ENCODE measurements at regions not wholly inside any gene's neighbourhood (a gene's known extent, or its start where the extent isn't known, plus 50 kb on each side); places are given as distances from the start of the nearest gene placed in this dataset.

DNA sequence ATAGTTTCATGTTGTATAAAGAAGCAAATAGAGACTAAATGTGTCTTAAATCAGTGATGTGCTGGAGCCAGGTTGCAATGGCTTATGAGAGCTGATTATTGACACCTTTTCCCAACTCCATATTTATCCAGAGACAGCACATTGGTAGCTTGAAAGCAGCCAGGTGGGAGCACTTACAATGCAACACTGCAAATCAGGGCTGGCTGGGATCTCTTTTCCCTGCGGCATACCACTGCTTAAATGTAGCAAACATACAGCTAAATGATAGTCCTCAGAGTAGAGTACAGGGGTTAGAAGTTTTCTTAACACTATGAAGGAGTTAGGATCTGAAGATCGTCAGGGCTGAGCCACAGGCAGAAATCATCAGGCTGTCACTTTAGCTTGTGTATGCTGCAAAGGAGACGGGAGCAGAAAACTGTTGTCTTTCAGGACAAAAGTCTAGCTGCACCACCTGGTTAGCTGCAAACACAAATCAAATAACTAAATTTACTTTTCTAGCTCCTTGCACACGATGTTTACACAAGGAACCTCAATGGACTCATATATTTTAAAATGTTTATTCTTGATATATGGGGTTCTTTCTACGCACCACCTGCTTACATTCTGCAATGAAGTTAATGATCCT is 527.3 kb downstream of the TLL1 start:
- H3K27ac ChIP-seq: no peak overlapping the region
- H3K9ac ChIP-seq (ENCODE audit: insufficient read length): no peak overlapping the region
- no peak for DNase-seq (ENCODE audit: low read depth, low spot score)
- TF ChIP-seq EZH2 (IDR thresholded peaks at IDR 0.05) (no peak), FOXP2 (optimal IDR thresholded peaks at IDR 0.05; ENCODE audit: control extremely low read depth, extremely low read length, insufficient read depth) (no peak), POLR2AphosphoS5 (IDR thresholded peaks at IDR 0.05; ENCODE audit: borderline replicate concordance, low read depth, low read length) (no peak)
- H3K36me3 ChIP-seq (ENCODE audit: insufficient read depth, low read length): no peaks in the 10 kb centered on the region
- no peak overlapping the region for H3K4me3 ChIP-seq
- no peaks in the 10 kb centered on the region for H3K9me3 ChIP-seq (ENCODE audit: low read depth, low read length)

DNA sequence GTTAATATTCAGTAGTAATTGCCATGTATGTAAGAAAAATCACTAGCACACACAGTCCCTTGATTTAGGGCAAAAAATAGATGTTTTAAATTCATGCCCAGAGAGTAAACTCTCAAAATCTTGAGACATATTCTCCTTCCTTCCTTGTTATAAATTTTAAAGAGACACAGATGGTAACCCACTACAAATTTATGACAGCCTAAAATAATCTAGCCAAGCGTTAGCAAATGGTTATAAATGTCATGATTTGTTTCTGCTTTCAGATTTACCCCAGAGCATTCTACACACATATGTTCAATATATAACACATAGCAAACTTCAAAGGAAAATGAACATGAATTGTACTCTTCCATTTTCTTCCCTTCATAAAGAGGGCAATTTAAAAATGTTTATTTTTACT is 540.3 kb downstream of the TLL1 start:
- Histone ChIP-seq H3K27ac (no peak overlapping the region), H3K36me3 (ENCODE audit: insufficient read depth, low read length) (no peaks in the 10 kb centered on the region), H3K4me3 (no peak overlapping the region), H3K9me3 (ENCODE audit: low read depth, low read length) (no peaks in the 10 kb centered on the region), H3K9ac (ENCODE audit: insufficient read length) (no peak overlapping the region)
- TF ChIP-seq POLR2AphosphoS5 (IDR thresholded peaks at IDR 0.05; ENCODE audit: borderline replicate concordance, low read depth, low read length) (no peak), FOXP2 (optimal IDR thresholded peaks at IDR 0.05; ENCODE audit: control extremely low read depth, extremely low read length, insufficient read depth) (no peak), EZH2 (IDR thresholded peaks at IDR 0.05) (no peak)
- no peak for DNase-seq (ENCODE audit: low read depth, low spot score)

DNA sequence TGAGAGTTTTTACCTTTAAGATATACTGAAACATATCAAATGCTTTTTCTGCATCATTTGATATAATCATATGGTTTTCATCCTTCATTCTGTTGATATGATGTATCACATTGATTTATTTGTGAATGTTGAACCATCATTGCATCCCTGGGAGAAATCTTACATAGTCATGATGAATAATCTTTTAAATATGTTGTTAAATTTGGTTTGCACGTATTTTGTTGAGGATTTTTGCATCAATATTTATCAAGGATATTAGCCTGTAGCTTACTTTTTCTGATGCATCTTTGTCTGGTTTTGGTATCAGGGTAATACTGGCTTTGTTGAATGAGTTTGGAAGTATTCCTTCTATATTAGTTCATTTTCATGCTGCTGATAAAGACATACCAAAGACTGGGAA is 541.4 kb downstream of the TLL1 start:
- no peak for TF ChIP-seq EZH2 (IDR thresholded peaks at IDR 0.05)
- no peak for TF ChIP-seq POLR2AphosphoS5 (IDR thresholded peaks at IDR 0.05; ENCODE audit: borderline replicate concordance, low read depth, low read length)
- no peak for TF ChIP-seq FOXP2 (optimal IDR thresholded peaks at IDR 0.05; ENCODE audit: control extremely low read depth, extremely low read length, insufficient read depth)
- no peak overlapping the region for H3K27ac ChIP-seq
- H3K4me3 ChIP-seq: no peak overlapping the region
- H3K36me3 ChIP-seq (ENCODE audit: insufficient read depth, low read length): no peaks in the 10 kb centered on the region
- no peak for DNase-seq (ENCODE audit: low read depth, low spot score)
- H3K9me3 ChIP-seq (ENCODE audit: low read depth, low read length): no peaks in the 10 kb centered on the region
- H3K9ac ChIP-seq (ENCODE audit: insufficient read length): no peak overlapping the region

DNA sequence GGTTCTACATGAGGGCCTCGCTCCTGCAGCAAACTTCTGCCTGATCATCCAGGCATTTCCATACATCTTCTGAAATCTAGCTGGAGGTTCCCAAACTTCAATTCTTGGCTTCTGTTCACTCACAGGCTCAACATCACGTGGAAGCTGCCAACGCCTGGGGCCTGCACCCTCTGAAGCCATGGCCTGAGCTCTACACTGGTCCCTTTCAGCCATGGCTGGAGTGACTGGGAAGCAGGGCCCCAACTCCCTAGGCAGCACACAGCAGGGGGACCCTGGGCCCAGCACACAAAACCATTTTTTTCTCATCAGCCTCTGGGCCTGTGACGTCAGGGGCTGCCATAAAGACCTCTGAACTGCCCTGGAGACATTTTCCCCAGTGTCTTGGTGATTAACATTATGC is 542.7 kb downstream of the TLL1 start:
- H3K4me3 ChIP-seq: no peak overlapping the region
- H3K27ac ChIP-seq: no peak overlapping the region
- H3K36me3 ChIP-seq (ENCODE audit: insufficient read depth, low read length): no peaks in the 10 kb centered on the region
- no peak overlapping the region for H3K9ac ChIP-seq (ENCODE audit: insufficient read length)
- DNase-seq (ENCODE audit: low read depth, low spot score): no peak
- no peaks in the 10 kb centered on the region for H3K9me3 ChIP-seq (ENCODE audit: low read depth, low read length)
- no peak for TF ChIP-seq POLR2AphosphoS5 (IDR thresholded peaks at IDR 0.05; ENCODE audit: borderline replicate concordance, low read depth, low read length)
- no peak for TF ChIP-seq EZH2 (IDR thresholded peaks at IDR 0.05)
- TF ChIP-seq FOXP2 (optimal IDR thresholded peaks at IDR 0.05; ENCODE audit: control extremely low read depth, extremely low read length, insufficient read depth): no peak

DNA sequence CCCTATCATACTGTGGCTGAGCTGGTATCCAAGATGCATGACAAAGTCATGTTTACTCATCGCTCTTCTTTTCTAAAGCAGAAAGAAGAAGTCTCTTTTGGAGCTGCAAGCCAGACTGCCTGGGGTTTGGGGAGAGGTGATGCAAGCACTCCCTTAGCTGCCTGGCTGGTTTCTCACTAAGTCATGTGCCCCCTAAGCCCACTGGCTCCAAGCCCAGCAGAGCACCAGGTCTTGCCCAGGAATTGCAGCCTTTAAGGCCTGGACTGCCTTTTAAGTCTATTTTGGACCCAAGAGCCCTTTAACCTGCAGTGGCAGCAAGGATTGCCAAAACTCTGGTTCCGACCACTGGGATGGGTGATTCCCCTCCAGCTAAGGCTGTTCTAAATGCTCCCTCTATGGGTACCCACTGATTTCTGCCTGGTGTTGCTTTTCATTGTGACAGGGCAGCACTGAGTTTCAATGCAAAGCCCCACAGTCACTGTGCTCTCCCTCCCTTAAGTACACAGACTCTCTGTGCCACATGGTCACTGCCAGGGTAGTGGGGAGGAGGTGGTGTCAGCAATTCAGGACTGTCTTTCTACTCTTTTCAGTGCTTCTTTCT is 548.6 kb downstream of the TLL1 start:
- Histone ChIP-seq H3K4me3 (no peak overlapping the region), H3K36me3 (ENCODE audit: insufficient read depth, low read length) (no peaks in the 10 kb centered on the region), H3K27ac (no peak overlapping the region), H3K9me3 (ENCODE audit: low read depth, low read length) (no peaks in the 10 kb centered on the region), H3K9ac (ENCODE audit: insufficient read length) (no peak overlapping the region)
- DNase-seq (ENCODE audit: low read depth, low spot score): no peak
- no peak for TF ChIP-seq POLR2AphosphoS5 (IDR thresholded peaks at IDR 0.05; ENCODE audit: borderline replicate concordance, low read depth, low read length)
- TF ChIP-seq EZH2 (IDR thresholded peaks at IDR 0.05): no peak
- no peak for TF ChIP-seq FOXP2 (optimal IDR thresholded peaks at IDR 0.05; ENCODE audit: control extremely low read depth, extremely low read length, insufficient read depth)

DNA sequence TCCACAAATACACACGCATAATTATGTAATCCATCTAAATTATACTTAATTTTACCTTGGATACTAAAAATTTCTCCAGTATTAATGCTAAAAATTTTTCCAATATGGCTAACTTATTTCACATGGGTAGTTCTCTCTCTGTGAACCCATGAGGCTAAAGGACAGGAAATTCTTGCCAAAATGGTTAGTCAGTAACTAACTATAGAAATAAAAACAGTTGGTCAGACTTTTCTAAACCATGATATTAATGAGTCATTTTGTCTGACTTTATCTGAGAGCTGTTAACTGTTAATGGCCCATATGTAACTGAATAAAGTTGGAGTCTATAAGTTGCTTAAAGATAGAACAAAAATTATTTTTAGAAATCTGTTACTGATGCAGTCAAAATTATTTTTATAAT is 549.4 kb downstream of the TLL1 start:
- no peak for DNase-seq (ENCODE audit: low read depth, low spot score)
- TF ChIP-seq EZH2 (IDR thresholded peaks at IDR 0.05) (no peak), FOXP2 (optimal IDR thresholded peaks at IDR 0.05; ENCODE audit: control extremely low read depth, extremely low read length, insufficient read depth) (no peak), POLR2AphosphoS5 (IDR thresholded peaks at IDR 0.05; ENCODE audit: borderline replicate concordance, low read depth, low read length) (no peak)
- H3K9ac ChIP-seq (ENCODE audit: insufficient read length): no peak overlapping the region
- H3K36me3 ChIP-seq (ENCODE audit: insufficient read depth, low read length): no peaks in the 10 kb centered on the region
- H3K9me3 ChIP-seq (ENCODE audit: low read depth, low read length): no peaks in the 10 kb centered on the region
- H3K4me3 ChIP-seq: no peak overlapping the region
- no peak overlapping the region for H3K27ac ChIP-seq

DNA sequence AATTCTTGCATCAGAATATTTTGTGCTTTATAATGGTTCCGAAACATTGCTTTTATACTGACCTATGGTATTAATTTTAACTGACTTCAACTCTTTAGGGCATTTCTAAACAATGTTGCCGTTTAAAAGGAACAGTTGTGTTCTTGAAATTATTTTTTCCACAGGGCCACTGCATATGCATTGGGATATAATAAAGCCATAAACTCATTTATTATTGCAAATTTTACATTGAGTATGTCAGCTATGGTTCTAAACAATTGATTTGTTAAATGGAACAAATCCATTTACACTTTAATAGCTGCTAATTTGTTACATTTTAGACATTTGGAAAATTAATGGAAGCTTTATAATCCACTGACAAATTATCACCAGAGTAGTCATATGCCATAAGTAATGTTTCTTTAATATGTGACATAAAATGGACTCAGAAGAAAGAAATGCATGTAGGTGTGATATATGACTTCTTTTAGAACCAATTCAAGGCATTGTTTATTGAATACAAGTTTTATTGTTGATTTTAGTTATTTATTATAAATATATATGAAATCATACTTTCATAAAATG is 553.3 kb downstream of the TLL1 start:
- H3K27ac ChIP-seq: no peak overlapping the region
- no peak for DNase-seq (ENCODE audit: low read depth, low spot score)
- H3K9ac ChIP-seq (ENCODE audit: insufficient read length): no peak overlapping the region
- no peak overlapping the region for H3K4me3 ChIP-seq
- H3K9me3 ChIP-seq (ENCODE audit: low read depth, low read length): no peaks in the 10 kb centered on the region
- TF ChIP-seq POLR2AphosphoS5 (IDR thresholded peaks at IDR 0.05; ENCODE audit: borderline replicate concordance, low read depth, low read length) (no peak), EZH2 (IDR thresholded peaks at IDR 0.05) (no peak), FOXP2 (optimal IDR thresholded peaks at IDR 0.05; ENCODE audit: control extremely low read depth, extremely low read length, insufficient read depth) (no peak)
- H3K36me3 ChIP-seq (ENCODE audit: insufficient read depth, low read length): no peaks in the 10 kb centered on the region

DNA sequence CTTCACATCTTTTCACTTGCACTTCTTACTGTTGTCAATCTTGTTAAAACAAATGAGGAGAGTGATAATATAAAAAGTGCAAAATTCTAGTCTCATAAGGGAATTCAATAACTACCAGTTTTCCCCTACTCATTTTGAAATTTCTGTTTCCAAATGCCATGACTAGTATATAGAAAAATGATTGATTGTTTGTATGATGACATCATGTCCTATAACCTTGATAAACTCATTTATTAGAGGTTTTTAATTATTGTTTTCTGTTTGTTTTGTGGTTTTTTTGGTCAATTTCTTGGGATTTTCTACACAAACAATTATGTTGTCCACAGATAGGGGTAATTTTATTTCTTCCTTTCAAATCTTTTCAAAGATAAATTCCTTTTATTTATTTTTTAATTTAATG is 559.1 kb downstream of the TLL1 start:
- Histone ChIP-seq H3K9me3 (ENCODE audit: low read depth, low read length) (no peaks in the 10 kb centered on the region), H3K9ac (ENCODE audit: insufficient read length) (no peak overlapping the region)

More for the DNA sequence above, 559.1 kb downstream of the TLL1 start:
- TF ChIP-seq EZH2 (IDR thresholded peaks at IDR 0.05) (no peak), FOXP2 (optimal IDR thresholded peaks at IDR 0.05; ENCODE audit: control extremely low read depth, extremely low read length, insufficient read depth) (no peak), POLR2AphosphoS5 (IDR thresholded peaks at IDR 0.05; ENCODE audit: borderline replicate concordance, low read depth, low read length) (no peak)
- no peak for DNase-seq (ENCODE audit: low read depth, low spot score)
- Histone ChIP-seq H3K36me3 (ENCODE audit: insufficient read depth, low read length) (no peaks in the 10 kb centered on the region), H3K4me3 (no peak overlapping the region), H3K27ac (no peak overlapping the region)
